Nephron (organoid): ENCODE measurements at regions not wholly inside any gene's neighbourhood (a gene's known extent, or its start where the extent isn't known, plus 50 kb on each side); places are given as distances from the start of the nearest gene placed in this dataset.

Experiments used
- H3K27ac Mint-ChIP-seq, 3 experiments: 2 replicates each; pipeline ENCODE4 v1.8.0; 2020; ENCODE audit warnings: mixed read lengths in 3 of 3, mild to moderate bottlenecking in 2 of 3, moderate library complexity in 1 of 3
- H3K27me3 Mint-ChIP-seq: 2 replicates; pipeline ENCODE4 v1.8.0; 2021; ENCODE audit warnings: low read depth, mild to moderate bottlenecking, moderate library complexity, mixed read lengths
- H3K36me3 Mint-ChIP-seq: 2 replicates; pipeline ENCODE4 v1.8.0; 2020; ENCODE audit warnings: low read depth, mixed read lengths
- H3K4me1 Mint-ChIP-seq: 2 replicates; pipeline ENCODE4 v1.8.0; 2020; ENCODE audit warnings: mixed read lengths
- H3K4me3 Mint-ChIP-seq, 3 experiments: 2 replicates each; pipeline ENCODE4 v1.8.0; 2020; ENCODE audit warnings: mild to moderate bottlenecking in 3 of 3, mixed read lengths in 3 of 3, moderate library complexity in 2 of 3
- H3K9me3 Mint-ChIP-seq: 2 replicates; pipeline ENCODE4 v1.8.0; 2020; ENCODE audit warnings: mixed read lengths
- CTCF ChIP-seq, 3 experiments: fragments of 200-600 bp; sonication (generic); IDR thresholded peaks; one replicate each; pipeline ENCODE4 v1.5.0; 2021; ENCODE audit warnings: antibody characterized with exemption in 3 of 3; ENCODE audit not compliant: unreplicated experiment in 3 of 3

GRCh38 chr19:30648866-30649862, 277.0 kb downstream of the ZNF536 start:
- Mint-ChIP-seq H3K27me3 (peaks cover 28% of the 10 kb centered on the region), H3K27ac (peak overlapping the region; percentile 41 to 82 (median 78)), H3K4me1 (peaks cover 35% of the 10 kb centered on the region), H3K9me3 (peaks cover 2% of the 10 kb centered on the region), H3K36me3 (no peaks in the 10 kb centered on the region), H3K4me3 (no peak overlapping the region)
- TF ChIP-seq CTCF (IDR thresholded peaks at IDR 0.05; ENCODE audit: unreplicated experiment in 3 of 3) = no peak

- Mint-ChIP-seq H3K36me3 (no peaks in the 10 kb centered on the region), H3K27ac (peak overlapping the region in 2 of 3 experiments; percentile 41 to 78), H3K4me1 (peaks cover 35% of the 10 kb centered on the region), H3K9me3 (peaks cover 2% of the 10 kb centered on the region), H3K4me3 (no peak overlapping the region), H3K27me3 (peaks cover 28% of the 10 kb centered on the region)
- no peak for TF ChIP-seq CTCF (IDR thresholded peaks at IDR 0.05; ENCODE audit: unreplicated experiment in 3 of 3)
Measured at GRCh38 chr19:30647891-30648720, 275.9 kb downstream of the ZNF536 start.

GRCh38 chr19:30646806-30647205, 274.6 kb downstream of the ZNF536 start:
- peaks cover 28% of the 10 kb centered on the region for H3K27me3 Mint-ChIP-seq
- TF ChIP-seq CTCF (IDR thresholded peaks at IDR 0.05; ENCODE audit: unreplicated experiment in 3 of 3) = no peak
- no peak overlapping the region for H3K27ac Mint-ChIP-seq
- no peaks in the 10 kb centered on the region for H3K36me3 Mint-ChIP-seq
- peaks cover 2% of the 10 kb centered on the region for H3K9me3 Mint-ChIP-seq
- H3K4me3 Mint-ChIP-seq = no peak overlapping the region
- peaks cover 35% of the 10 kb centered on the region for H3K4me1 Mint-ChIP-seq

- Mint-ChIP-seq H3K4me3 (no peak overlapping the region), H3K4me1 (peaks cover 35% of the 10 kb centered on the region), H3K27me3 (peaks cover 31% of the 10 kb centered on the region), H3K27ac (no peak overlapping the region), H3K36me3 (no peaks in the 10 kb centered on the region), H3K9me3 (peaks cover 2% of the 10 kb centered on the region)
- TF ChIP-seq CTCF (IDR thresholded peaks at IDR 0.05; ENCODE audit: unreplicated experiment in 3 of 3) = no peak
Measured at GRCh38 chr19:30645946-30646577, 273.9 kb downstream of the ZNF536 start.

GRCh38 chr19:30640252-30640965, 268.2 kb downstream of the ZNF536 start:
- H3K4me1 Mint-ChIP-seq = no peaks in the 10 kb centered on the region
- no peaks in the 10 kb centered on the region for H3K36me3 Mint-ChIP-seq
- H3K4me3 Mint-ChIP-seq = no peak overlapping the region
- H3K27me3 Mint-ChIP-seq = peaks cover 3% of the 10 kb centered on the region
- H3K9me3 Mint-ChIP-seq = peaks cover 12% of the 10 kb centered on the region
- no peak overlapping the region for H3K27ac Mint-ChIP-seq
- TF ChIP-seq CTCF (IDR thresholded peaks at IDR 0.05; ENCODE audit: unreplicated experiment in 3 of 3) = no peak
